GM12892 (cell line): ENCODE measurements at regions not wholly inside any gene's neighbourhood (a gene's known extent, or its start where the extent isn't known, plus 50 kb on each side); places are given as distances from the start of the nearest gene placed in this dataset.

Source experiments
- POLR2A ChIP-seq: IDR thresholded peaks from 2 replicates; pipeline ENCODE4 v1.6.1; 2011; ENCODE audit warnings: low read depth, low read length, control low read depth
- POLR2AphosphoS5 ChIP-seq: IDR thresholded peaks from 2 replicates; pipeline ENCODE4 v1.6.1; 2011; ENCODE audit warnings: low read depth, low read length, control low read depth
- TAF1 ChIP-seq: IDR thresholded peaks from 2 replicates; pipeline ENCODE4 v1.6.1; 2011; ENCODE audit warnings: low read depth, mild to moderate bottlenecking, control low read depth, low read length, borderline replicate concordance

DNA sequence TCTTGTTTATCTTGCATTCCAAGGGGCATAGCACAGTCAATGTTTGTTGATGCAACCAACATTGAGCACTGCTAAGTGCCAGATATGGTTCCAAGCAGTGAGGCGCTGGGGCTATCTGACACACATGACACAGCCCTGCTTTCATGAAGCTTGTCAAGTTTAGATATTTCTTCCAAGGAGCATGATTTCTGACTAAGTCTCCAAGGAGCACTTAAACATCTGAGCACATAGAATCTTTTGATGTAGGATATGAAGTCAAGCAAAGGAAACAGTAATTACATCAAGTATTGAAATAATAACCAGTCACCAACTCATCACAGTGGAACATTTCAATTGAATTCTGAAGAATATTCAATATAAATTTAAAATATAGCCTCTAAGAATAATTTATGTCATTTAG is 177.8 kb upstream of the USP15 start:
- TF ChIP-seq POLR2A (no peak), POLR2AphosphoS5 (no peak), TAF1 (no peak)
